CD8-positive, alpha-beta memory T cell (primary cell): ENCODE measurements at regions not wholly inside any gene's neighbourhood (a gene's known extent, or its start where the extent isn't known, plus 50 kb on each side); places are given as distances from the start of the nearest gene placed in this dataset.
"Not testable (repeated sequence)": the region's sequence is repeated elsewhere in the genome, so short reads cannot be mapped to it uniquely, and the experiment has no call there.

ENCODE experiments used
- CTCF ChIA-PET: fragments of 350-600 bp; sonication (Branson Sonifier 250); formaldehyde crosslinking; loops from one replicate; lab custom pipeline; 2021; ENCODE audit warnings: antibody characterized with exemption; lab: Charles Lee
- POLR2A ChIA-PET: fragments of 350-600 bp; sonication (Branson Sonifier 250); formaldehyde crosslinking; loops from one replicate; lab custom pipeline; 2021; ENCODE audit warnings: antibody characterized with exemption; lab: Charles Lee
- DNase-seq, 5 donors: peaks; one replicate each; pipeline versions ENCODE4 v3.0.0 to v3.0.0-alpha.2; 2020 to 2022; ENCODE audit warnings: mixed read lengths in 1 of 5
- H3K27ac ChIP-seq: one replicate; pipeline ENCODE4 v1.7.0; 2013; ENCODE audit warnings: low read depth, mild to moderate bottlenecking, low read length, moderate library complexity
- H3K27me3 ChIP-seq: 2 replicates; pipeline ENCODE4 v1.7.0; 2013; ENCODE audit warnings: low read length, mild to moderate bottlenecking; ENCODE audit not compliant: insufficient read depth, poor library complexity, severe bottlenecking
- H3K36me3 ChIP-seq: 2 replicates; pipeline ENCODE4 v1.7.0; 2013; ENCODE audit warnings: mild to moderate bottlenecking, low read length, moderate library complexity; ENCODE audit not compliant: insufficient read depth
- H3K4me1 ChIP-seq: 2 replicates; pipeline ENCODE4 v1.7.0; 2013; ENCODE audit warnings: mild to moderate bottlenecking, low read length, moderate library complexity; ENCODE audit not compliant: insufficient read depth
- H3K4me3 ChIP-seq: 2 replicates; pipeline ENCODE4 v1.7.0; 2013; ENCODE audit warnings: mild to moderate bottlenecking, low read length
- H3K9me3 ChIP-seq: 2 replicates; pipeline ENCODE4 v1.7.0; 2013; ENCODE audit warnings: mild to moderate bottlenecking, low read length
- H3K27ac Mint-ChIP-seq, 8 donors: one replicate each; pipeline ENCODE4 v1.8.0; 2020 to 2021; ENCODE audit warnings: mixed read lengths in 8 of 8, mild to moderate bottlenecking in 6 of 8, inconsistent platforms in 3 of 8, moderate library complexity in 3 of 8
- H3K27me3 Mint-ChIP-seq, 2 donors: one replicate each; pipeline ENCODE4 v1.8.0; 2020 to 2021; ENCODE audit warnings: mixed read lengths in 2 of 2, mild to moderate bottlenecking in 1 of 2, moderate library complexity in 1 of 2
- H3K36me3 Mint-ChIP-seq, 3 donors: one replicate each; pipeline ENCODE4 v1.8.0; 2020 to 2021; ENCODE audit warnings: mixed read lengths in 3 of 3, inconsistent platforms in 1 of 3, mild to moderate bottlenecking in 1 of 3
- H3K4me1 Mint-ChIP-seq, 3 donors: one replicate each; pipeline ENCODE4 v1.8.0; 2020 to 2021; ENCODE audit warnings: mixed read lengths in 3 of 3, inconsistent platforms in 1 of 3, mild to moderate bottlenecking in 1 of 3
- H3K4me3 Mint-ChIP-seq, 7 donors: one replicate each; pipeline ENCODE4 v1.8.0; 2020 to 2021; ENCODE audit warnings: mixed read lengths in 7 of 7, mild to moderate bottlenecking in 6 of 7, moderate library complexity in 4 of 7, inconsistent platforms in 2 of 7
- H3K9me3 Mint-ChIP-seq, 5 donors: one replicate each; pipeline ENCODE4 v1.8.0; 2020 to 2022; ENCODE audit warnings: mixed read lengths in 5 of 5, mild to moderate bottlenecking in 3 of 5, moderate library complexity in 2 of 5, inconsistent platforms in 1 of 5

DNA sequence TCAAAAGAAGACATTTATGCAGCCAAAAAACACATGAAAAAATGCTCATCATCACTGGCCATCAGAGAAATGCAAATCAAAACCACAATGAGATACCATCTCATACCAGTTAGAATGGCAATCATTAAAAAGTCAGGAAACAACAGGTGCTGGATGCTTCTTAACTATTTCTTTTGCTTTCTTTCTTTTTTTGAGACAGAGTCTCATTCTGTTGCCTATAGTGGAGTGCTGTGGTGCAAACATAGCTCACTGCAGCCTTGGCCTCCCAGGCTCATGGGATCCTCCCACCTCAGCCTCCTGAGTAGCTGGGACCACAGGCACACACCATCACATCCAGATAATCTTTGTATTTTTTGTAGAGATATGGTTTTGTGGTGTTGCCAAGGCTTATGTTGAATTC is 387.7 kb downstream of the RAP2B start:
- H3K27ac Mint-ChIP-seq, H3K36me3 Mint-ChIP-seq, H3K27ac ChIP-seq, H3K9me3 ChIP-seq, H3K27me3 Mint-ChIP-seq, H3K4me3 ChIP-seq, H3K4me3 Mint-ChIP-seq, H3K4me1 Mint-ChIP-seq, CTCF ChIA-PET, H3K36me3 ChIP-seq, POLR2A ChIA-PET, H3K9me3 Mint-ChIP-seq, H3K27me3 ChIP-seq, DNase-seq, H3K4me1 ChIP-seq: not testable (repeated sequence)

DNA sequence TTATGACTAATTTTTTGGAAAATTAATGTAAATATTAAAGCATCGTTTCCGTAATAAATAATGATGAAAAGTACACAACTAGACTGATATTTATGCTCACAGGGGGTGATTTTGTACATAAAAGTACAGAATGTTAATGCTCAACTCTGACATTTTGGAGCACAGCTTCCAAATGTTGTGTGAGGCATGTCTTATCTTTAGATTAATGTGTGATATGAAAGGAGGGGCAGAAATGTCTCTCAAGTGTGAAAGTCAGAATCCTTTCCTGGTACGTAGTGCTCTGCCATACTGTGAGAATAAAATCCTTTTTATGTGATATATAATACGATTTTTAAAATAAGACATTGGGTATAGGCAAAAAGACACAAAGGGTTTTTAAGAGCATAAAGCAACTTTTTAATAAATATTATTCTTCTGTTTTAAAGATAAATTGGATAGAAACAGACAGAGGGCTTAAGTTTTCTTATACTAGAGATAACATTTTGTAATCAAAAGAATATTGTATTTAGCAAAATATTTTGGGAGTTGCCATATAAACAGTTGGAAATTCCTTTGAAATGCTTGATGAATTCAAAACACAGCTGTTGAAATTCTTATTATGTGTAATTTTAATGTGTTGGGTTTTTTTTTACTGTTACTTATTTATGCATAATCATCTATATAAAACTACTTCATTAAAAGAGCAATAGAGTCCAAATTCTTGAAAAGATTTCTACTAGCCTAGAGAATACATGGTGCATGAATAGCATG is 389.7 kb downstream of the RAP2B start:
- Mint-ChIP-seq H3K4me3 (no peak overlapping the region), H3K27ac (no peak overlapping the region), H3K9me3 (no peaks in the 10 kb centered on the region), H3K27me3 (no peaks in the 10 kb centered on the region), H3K36me3 (no peaks in the 10 kb centered on the region), H3K4me1 (peaks cover 6 to 9% (median 8%) of the 10 kb centered on the region in 3 donors)
- H3K27me3 ChIP-seq, result no peaks in the 10 kb centered on the region
- no peak for DNase-seq
- CTCF ChIA-PET, result no interaction called here
- POLR2A ChIA-PET, result no interaction called here
- H3K36me3 ChIP-seq, result no peaks in the 10 kb centered on the region
- H3K4me3 ChIP-seq, result no peak overlapping the region
- no peaks in the 10 kb centered on the region for H3K4me1 ChIP-seq
- H3K27ac ChIP-seq, result no peak overlapping the region
- no peaks in the 10 kb centered on the region for H3K9me3 ChIP-seq

DNA sequence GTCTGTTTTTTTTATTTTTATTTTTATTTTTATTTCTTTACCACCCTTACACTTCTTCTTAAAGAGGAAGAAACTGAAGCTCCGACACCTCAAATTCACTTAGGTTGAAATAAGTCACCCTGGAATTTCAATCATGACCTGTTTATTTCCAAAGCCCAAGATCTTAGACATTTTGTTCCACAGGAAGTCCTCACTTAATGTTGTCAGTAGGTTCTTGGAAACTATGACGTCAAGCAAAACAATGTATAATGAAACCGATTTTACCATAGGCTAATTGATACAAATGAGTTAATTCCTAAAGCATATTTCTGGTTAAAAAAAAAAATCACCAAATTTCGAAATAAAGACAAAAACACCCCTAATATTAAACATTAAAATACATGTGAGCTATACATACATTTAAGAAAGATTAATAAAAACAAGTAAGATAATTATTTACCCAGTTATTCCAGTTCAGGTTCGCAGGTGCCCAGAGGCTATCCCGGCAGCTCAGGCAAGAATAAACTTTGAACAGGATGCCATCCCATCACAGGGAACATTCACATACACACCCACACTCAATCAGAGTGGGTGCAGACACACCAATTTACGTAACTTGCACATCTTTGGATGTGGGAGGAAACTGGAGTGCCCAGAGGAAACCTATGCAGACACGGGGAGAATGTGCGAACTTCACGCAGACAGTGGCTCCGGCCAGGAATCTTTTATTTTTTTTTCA is 391.0 kb downstream of the RAP2B start:
- H3K27ac ChIP-seq, result no peak overlapping the region
- no peaks in the 10 kb centered on the region for H3K4me1 ChIP-seq
- H3K4me3 Mint-ChIP-seq, result no peak overlapping the region
- DNase-seq, result no peak
- peaks cover 0 to 2% (median 0%) of the 10 kb centered on the region in 3 donors for H3K36me3 Mint-ChIP-seq
- no peaks in the 10 kb centered on the region for H3K27me3 Mint-ChIP-seq
- no peaks in the 10 kb centered on the region for H3K36me3 ChIP-seq
- POLR2A ChIA-PET, result no interaction called here
- H3K4me1 Mint-ChIP-seq, result peaks cover 6 to 9% (median 8%) of the 10 kb centered on the region in 3 donors
- H3K27me3 ChIP-seq, result no peaks in the 10 kb centered on the region
- no peak overlapping the region for H3K27ac Mint-ChIP-seq
- no peaks in the 10 kb centered on the region for H3K9me3 ChIP-seq
- H3K4me3 ChIP-seq, result no peak overlapping the region
- CTCF ChIA-PET, result no interaction called here
- H3K9me3 Mint-ChIP-seq, result peaks cover 0 to 9% (median 2%) of the 10 kb centered on the region in 5 donors

DNA sequence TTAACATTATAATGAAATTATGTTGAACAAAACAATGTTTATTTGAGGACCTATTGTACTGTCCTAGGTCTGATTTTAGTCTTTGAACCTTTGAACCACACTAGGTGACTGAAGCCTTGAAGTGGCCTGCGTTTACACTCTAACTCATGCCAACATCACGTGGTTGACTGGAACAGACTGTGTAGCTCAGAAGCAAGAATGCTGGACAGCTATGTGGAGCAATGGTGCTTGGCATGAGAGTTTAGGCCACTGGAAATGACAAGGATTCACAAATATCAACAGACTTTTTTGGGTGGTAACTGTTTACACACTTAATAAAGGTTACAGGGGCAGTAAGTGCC is 391.5 kb downstream of the RAP2B start:
- peaks cover 1 to 14% (median 7%) of the 10 kb centered on the region in 5 donors for H3K9me3 Mint-ChIP-seq
- no peaks in the 10 kb centered on the region for H3K27me3 ChIP-seq
- DNase-seq, result no peak
- H3K4me3 ChIP-seq, result no peak overlapping the region
- H3K36me3 Mint-ChIP-seq, result peaks cover under 1 to 7% (median under 1%) of the 10 kb centered on the region in 3 donors
- no peak overlapping the region for H3K27ac Mint-ChIP-seq
- no peak overlapping the region for H3K27ac ChIP-seq
- no peaks in the 10 kb centered on the region for H3K4me1 ChIP-seq
- CTCF ChIA-PET, result no interaction called here
- H3K4me1 Mint-ChIP-seq, result peaks cover 6 to 9% (median 8%) of the 10 kb centered on the region in 3 donors
- H3K4me3 Mint-ChIP-seq, result no peak overlapping the region
- no peaks in the 10 kb centered on the region for H3K36me3 ChIP-seq
- POLR2A ChIA-PET, result no interaction called here
- H3K9me3 ChIP-seq, result no peaks in the 10 kb centered on the region
- no peaks in the 10 kb centered on the region for H3K27me3 Mint-ChIP-seq

DNA sequence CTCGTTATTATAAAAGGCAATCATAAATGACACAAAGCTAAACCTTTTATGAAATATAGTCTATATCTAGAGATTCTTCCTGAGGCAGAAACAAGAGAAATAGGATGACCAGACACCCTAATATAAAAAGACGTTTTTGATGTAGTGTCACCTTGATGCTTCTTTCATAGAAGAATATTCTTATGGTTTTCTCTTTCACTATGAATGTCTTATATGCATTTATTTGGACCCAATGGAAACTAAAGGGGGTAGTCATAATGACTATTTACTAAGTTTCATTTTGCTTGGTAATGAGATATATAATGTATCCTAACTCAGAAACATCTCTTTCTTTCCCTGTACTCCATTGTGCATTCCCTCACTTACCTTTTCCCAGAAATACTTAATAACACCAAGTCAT is 393.9 kb downstream of the RAP2B start:
- ChIA-PET POLR2A (no interaction called here), CTCF (no interaction called here)
- Mint-ChIP-seq H3K9me3 (peaks cover 19 to 35% (median 28%) of the 10 kb centered on the region in 5 donors), H3K27ac (no peak overlapping the region), H3K27me3 (peaks cover 0 to 3% of the 10 kb centered on the region in 2 donors), H3K36me3 (peaks cover 3 to 22% (median 7%) of the 10 kb centered on the region in 3 donors), H3K4me3 (no peak overlapping the region), H3K4me1 (peaks cover 6 to 9% (median 8%) of the 10 kb centered on the region in 3 donors)
- no peak for DNase-seq
- no peak overlapping the region for H3K27ac ChIP-seq
- no peaks in the 10 kb centered on the region for H3K4me1 ChIP-seq
- H3K4me3 ChIP-seq, result no peak overlapping the region
- H3K27me3 ChIP-seq, result no peaks in the 10 kb centered on the region
- no peaks in the 10 kb centered on the region for H3K36me3 ChIP-seq
- no peaks in the 10 kb centered on the region for H3K9me3 ChIP-seq

DNA sequence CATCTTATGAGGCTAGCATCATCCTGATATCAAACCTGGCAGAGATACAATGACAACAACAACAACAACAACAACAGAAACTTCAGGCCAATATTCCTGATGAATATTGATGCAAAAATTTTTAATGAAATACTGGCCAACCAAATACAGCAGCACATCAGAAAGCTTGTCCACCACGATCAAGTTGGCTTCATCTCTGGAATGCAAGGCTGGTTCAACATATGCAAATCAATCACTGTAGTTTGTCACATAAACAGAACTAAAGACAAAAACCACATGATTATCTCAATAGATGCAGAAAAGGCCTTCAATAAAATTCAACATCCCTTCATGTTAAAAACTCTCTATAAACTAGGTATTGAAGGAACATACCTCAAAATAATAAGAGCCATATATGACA is 397.3 kb downstream of the RAP2B start:
- H3K9me3 ChIP-seq, H3K4me3 ChIP-seq, H3K27me3 Mint-ChIP-seq, H3K4me1 Mint-ChIP-seq, H3K4me1 ChIP-seq, DNase-seq, H3K27ac Mint-ChIP-seq, H3K27ac ChIP-seq, POLR2A ChIA-PET, H3K4me3 Mint-ChIP-seq, H3K27me3 ChIP-seq, CTCF ChIA-PET, H3K36me3 ChIP-seq: not testable (repeated sequence)
- H3K36me3 Mint-ChIP-seq, result peaks cover 8 to 40% (median 9%) of the 10 kb centered on the region in 3 donors
- H3K9me3 Mint-ChIP-seq, result peaks cover 38 to 61% (median 49%) of the 10 kb centered on the region in 5 donors

DNA sequence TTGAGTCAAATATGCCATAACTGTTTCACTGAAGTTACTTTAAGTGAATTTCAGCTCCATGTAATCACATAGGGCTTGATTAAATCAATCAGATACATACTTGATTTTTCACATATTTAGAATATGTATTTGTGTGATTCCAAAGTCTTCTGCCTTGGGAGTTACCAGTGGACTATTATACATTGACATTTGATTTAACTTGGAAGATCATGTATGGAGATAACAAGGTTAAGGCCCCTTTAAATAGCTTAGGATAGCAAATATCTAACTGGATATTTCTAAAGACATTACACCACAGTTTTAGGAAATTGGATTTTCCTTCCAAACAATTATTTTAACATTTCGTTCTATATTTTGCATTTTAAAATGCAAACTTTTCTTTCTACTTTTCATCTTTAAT is 405.0 kb downstream of the RAP2B start:
- Histone ChIP-seq H3K9me3 (peaks cover 12% of the 10 kb centered on the region), H3K4me3 (no peak overlapping the region), H3K27ac (no peak overlapping the region), H3K4me1 (no peaks in the 10 kb centered on the region), H3K36me3 (no peaks in the 10 kb centered on the region), H3K27me3 (peaks cover 4% of the 10 kb centered on the region)
- POLR2A ChIA-PET, result no interaction called here
- peaks cover 24 to 31% (median 28%) of the 10 kb centered on the region in 5 donors for H3K9me3 Mint-ChIP-seq
- no peak for DNase-seq
- H3K27me3 Mint-ChIP-seq, result peaks cover 3 to 4% of the 10 kb centered on the region in 2 donors
- no peak overlapping the region for H3K4me3 Mint-ChIP-seq
- CTCF ChIA-PET, result no interaction called here
- peaks cover 2 to 42% (median 6%) of the 10 kb centered on the region in 3 donors for H3K36me3 Mint-ChIP-seq
- no peaks in the 10 kb centered on the region for H3K4me1 Mint-ChIP-seq
- no peak overlapping the region for H3K27ac Mint-ChIP-seq

DNA sequence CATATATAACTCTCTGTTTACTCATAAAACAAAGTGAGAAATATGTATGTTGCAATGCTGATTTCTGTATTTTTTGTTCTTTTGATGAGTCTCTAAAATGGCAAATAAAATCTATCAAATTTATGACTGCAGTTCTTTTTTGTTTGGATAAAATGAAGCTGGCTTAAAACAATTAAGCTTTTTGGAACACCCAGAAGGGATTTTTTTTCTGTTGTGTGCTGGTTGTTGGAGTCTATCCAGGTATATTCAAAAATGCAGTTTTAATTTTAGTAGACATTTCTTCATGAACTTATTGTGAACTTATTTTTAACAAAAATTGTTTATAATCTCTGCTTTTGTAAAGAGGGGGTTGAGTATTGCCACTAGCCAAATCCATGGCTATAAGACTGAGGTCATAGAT is 405.5 kb downstream of the RAP2B start:
- POLR2A ChIA-PET, result no interaction called here
- H3K9me3 ChIP-seq, result peaks cover 12% of the 10 kb centered on the region
- peaks cover 4% of the 10 kb centered on the region for H3K27me3 ChIP-seq

More for the DNA sequence above, 405.5 kb downstream of the RAP2B start:
- Histone ChIP-seq H3K4me1 (no peaks in the 10 kb centered on the region), H3K36me3 (no peaks in the 10 kb centered on the region), H3K27ac (no peak overlapping the region), H3K4me3 (no peak overlapping the region)
- H3K4me3 Mint-ChIP-seq, result no peak overlapping the region
- H3K27ac Mint-ChIP-seq, result no peak overlapping the region
- H3K4me1 Mint-ChIP-seq, result no peaks in the 10 kb centered on the region
- peaks cover 18 to 27% (median 24%) of the 10 kb centered on the region in 5 donors for H3K9me3 Mint-ChIP-seq
- CTCF ChIA-PET, result no interaction called here
- peaks cover 2 to 41% (median 6%) of the 10 kb centered on the region in 3 donors for H3K36me3 Mint-ChIP-seq
- DNase-seq, result no peak
- peaks cover 3 to 4% of the 10 kb centered on the region in 2 donors for H3K27me3 Mint-ChIP-seq
